ENCODE measurements at regions not wholly inside any gene's neighbourhood (a gene's known extent, or its start where the extent isn't known, plus 50 kb on each side); places are given as distances from the start of the nearest gene placed in this dataset.

DNA sequence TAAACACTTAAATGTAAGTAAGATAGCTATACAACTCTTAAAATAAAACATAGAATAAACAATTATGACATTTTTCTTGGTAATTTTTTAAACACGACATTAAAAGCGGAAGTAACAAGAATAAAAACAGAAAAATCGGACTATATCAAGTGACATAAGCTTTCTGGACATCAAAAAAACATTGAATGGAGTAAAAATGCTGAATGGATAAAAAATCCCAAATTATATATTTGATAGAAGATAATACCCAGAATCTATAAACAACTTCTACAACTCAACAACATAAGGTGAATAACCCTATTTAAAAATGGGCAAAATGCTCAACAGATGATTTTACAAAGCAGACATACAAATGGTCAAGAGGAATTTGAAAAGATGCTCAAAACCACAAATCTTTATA is 1866.5 kb downstream of the TP53TG3F start:
- Histone ChIP-seq H3K9ac (ENCODE audit: low read length) (no peak overlapping the region), H3K4me1 (ENCODE audit: control insufficient read depth, insufficient read depth, low read length) (no peaks in the 10 kb centered on the region), H3K27me3 (ENCODE audit: control insufficient read depth, insufficient read depth, low read length) (no peaks in the 10 kb centered on the region), H3K4me3 (ENCODE audit: low read length) (no peak overlapping the region), H3K36me3 (ENCODE audit: control insufficient read depth, insufficient read depth, low read length) (no peaks in the 10 kb centered on the region), H3K27ac (ENCODE audit: low read depth, low read length) (no peak overlapping the region)

GRCh38 chr16:35339337-35339736 is 1879.9 kb downstream of the TP53TG3F start:
- H3K27me3 ChIP-seq (ENCODE audit: control insufficient read depth, insufficient read depth, low read length) = no peaks in the 10 kb centered on the region
- H3K4me1 ChIP-seq (ENCODE audit: control insufficient read depth, insufficient read depth, low read length) = no peaks in the 10 kb centered on the region
- H3K9ac ChIP-seq (ENCODE audit: low read length) = no peak overlapping the region
- H3K4me3 ChIP-seq (ENCODE audit: low read length) = no peak overlapping the region
- no peak overlapping the region for H3K27ac ChIP-seq (ENCODE audit: low read depth, low read length)
- H3K36me3 ChIP-seq (ENCODE audit: control insufficient read depth, insufficient read depth, low read length) = no peaks in the 10 kb centered on the region

DNA sequence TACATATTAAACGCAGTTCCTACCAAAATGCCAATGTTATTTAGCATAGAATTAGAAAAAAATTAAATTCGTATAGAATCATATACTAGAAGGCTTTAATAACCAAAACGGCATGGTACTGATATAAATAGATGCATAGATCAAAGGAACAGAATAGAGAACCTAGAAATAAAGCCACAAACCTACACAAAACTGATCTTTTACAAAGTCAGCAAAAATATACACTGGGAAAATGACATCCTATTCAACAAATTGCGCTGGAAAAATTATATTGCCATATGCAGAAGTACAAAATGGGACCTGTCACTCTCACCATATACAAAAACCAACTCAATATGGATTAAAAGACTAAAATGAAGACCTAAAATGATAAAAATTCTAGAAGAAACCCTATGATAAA is 1882.6 kb downstream of the TP53TG3F start:
- no peak overlapping the region for H3K9ac ChIP-seq (ENCODE audit: low read length)
- no peaks in the 10 kb centered on the region for H3K4me1 ChIP-seq (ENCODE audit: control insufficient read depth, insufficient read depth, low read length)
- no peaks in the 10 kb centered on the region for H3K36me3 ChIP-seq (ENCODE audit: control insufficient read depth, insufficient read depth, low read length)
- no peaks in the 10 kb centered on the region for H3K27me3 ChIP-seq (ENCODE audit: control insufficient read depth, insufficient read depth, low read length)
- H3K27ac ChIP-seq (ENCODE audit: low read depth, low read length) = no peak overlapping the region
- no peak overlapping the region for H3K4me3 ChIP-seq (ENCODE audit: low read length)

DNA sequence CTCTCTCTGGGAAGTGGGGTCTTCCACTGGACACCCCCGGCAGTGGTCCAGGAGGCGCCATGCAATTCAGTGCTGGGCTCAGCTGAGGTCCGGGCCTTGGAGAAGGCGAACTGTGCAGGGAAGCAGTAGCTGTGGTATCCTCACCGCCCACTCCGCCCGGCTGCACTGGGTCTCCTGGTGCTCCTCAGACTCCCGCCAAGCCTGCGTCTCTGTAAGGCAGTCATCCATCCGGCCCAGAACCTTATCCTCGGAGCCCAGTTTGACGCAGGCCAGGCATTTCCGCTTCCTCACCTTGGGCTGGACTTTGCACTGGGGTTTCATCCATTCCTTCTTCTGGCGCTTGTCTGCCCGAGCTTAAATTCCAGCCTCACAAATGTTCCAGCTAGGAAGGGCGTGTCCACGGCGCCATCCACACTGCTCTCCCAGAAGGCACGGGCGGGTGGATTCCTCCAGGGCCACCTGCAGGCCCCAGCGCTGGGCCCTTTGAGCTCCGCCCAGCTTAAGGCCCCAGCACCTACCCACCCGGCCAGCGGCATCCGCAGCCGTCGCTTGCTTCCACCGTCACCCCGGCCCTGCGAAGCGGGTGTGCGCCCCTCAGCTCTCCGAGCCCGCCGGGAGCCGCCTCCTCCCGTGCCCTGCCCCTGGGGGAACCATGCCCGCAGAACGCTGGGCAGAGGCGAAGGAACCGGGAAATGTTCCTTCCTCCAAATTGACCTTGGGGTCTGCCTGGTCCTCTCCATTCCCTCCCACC is 1884.8 kb downstream of the TP53TG3F start:
- Histone ChIP-seq H3K9ac (ENCODE audit: low read length) (no peak overlapping the region), H3K4me1 (ENCODE audit: control insufficient read depth, insufficient read depth, low read length) (no peaks in the 10 kb centered on the region), H3K27ac (ENCODE audit: low read depth, low read length) (no peak overlapping the region), H3K27me3 (ENCODE audit: control insufficient read depth, insufficient read depth, low read length) (no peaks in the 10 kb centered on the region), H3K36me3 (ENCODE audit: control insufficient read depth, insufficient read depth, low read length) (no peaks in the 10 kb centered on the region), H3K4me3 (ENCODE audit: low read length) (no peak overlapping the region)

GRCh38 chr16:35352431-35352830 is 1893.0 kb downstream of the TP53TG3F start:
- H3K4me1 ChIP-seq (ENCODE audit: control insufficient read depth, insufficient read depth, low read length) = no peaks in the 10 kb centered on the region

DNA sequence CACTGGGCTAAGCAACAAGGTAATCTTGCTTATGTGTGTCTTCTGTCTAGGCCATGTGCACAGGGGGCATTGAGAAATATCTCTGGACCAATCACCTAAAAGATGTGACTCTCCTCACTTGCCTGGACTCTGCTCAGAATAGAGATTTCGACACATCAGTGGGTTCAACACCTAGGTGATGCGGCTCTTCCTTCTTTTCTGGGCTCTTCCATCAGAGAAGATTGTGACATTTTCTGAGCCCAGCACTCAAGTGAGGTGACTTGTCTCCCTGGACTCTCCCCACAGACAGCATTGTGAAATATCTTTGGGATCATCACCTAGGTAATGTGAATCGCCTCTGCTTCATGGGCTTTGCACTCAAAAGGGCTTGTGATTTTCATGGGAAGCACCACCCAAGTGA is 1904.1 kb downstream of the TP53TG3F start:
- H3K4me3 ChIP-seq (ENCODE audit: low read length) = no peak overlapping the region
- H3K27me3 ChIP-seq (ENCODE audit: control insufficient read depth, insufficient read depth, low read length) = no peaks in the 10 kb centered on the region
- no peak overlapping the region for H3K27ac ChIP-seq (ENCODE audit: low read depth, low read length)

More at GRCh38 chr16:35352431-35352830, 1893.0 kb downstream of the TP53TG3F start:
- Histone ChIP-seq H3K36me3 (ENCODE audit: control insufficient read depth, insufficient read depth, low read length) (no peaks in the 10 kb centered on the region), H3K27ac (ENCODE audit: low read depth, low read length) (no peak overlapping the region), H3K27me3 (ENCODE audit: control insufficient read depth, insufficient read depth, low read length) (no peaks in the 10 kb centered on the region), H3K9ac (ENCODE audit: low read length) (no peak overlapping the region), H3K4me3 (ENCODE audit: low read length) (no peak overlapping the region)

GRCh38 chr16:35364263-35364662 is 1904.9 kb downstream of the TP53TG3F start:
- no peaks in the 10 kb centered on the region for H3K4me1 ChIP-seq (ENCODE audit: control insufficient read depth, insufficient read depth, low read length)

More for the DNA sequence above, 1904.1 kb downstream of the TP53TG3F start:
- Histone ChIP-seq H3K36me3 (ENCODE audit: control insufficient read depth, insufficient read depth, low read length) (no peaks in the 10 kb centered on the region), H3K4me1 (ENCODE audit: control insufficient read depth, insufficient read depth, low read length) (no peaks in the 10 kb centered on the region), H3K9ac (ENCODE audit: low read length) (no peak overlapping the region)

DNA sequence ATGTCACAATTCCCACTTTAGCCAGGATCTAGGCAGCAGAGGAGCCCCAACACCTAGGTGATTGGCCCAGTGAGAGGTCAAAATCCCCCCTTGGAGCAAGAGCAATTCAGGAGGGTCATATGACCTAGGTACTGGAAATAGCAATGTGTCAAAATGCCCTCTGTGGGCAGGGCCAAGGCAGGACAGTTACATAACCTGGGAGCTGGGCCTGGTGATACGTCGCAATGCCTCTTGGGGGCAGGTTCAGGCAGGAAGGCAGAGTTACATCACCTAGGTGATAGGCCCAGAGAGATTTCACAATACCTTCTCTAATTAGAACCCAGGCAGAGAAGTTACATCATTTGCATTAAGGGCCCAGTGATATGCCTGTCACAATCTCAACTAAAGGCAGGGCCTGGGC is 1906.3 kb downstream of the TP53TG3F start:
- Histone ChIP-seq H3K4me3 (ENCODE audit: low read length) (no peak overlapping the region), H3K36me3 (ENCODE audit: control insufficient read depth, insufficient read depth, low read length) (no peaks in the 10 kb centered on the region), H3K27me3 (ENCODE audit: control insufficient read depth, insufficient read depth, low read length) (no peaks in the 10 kb centered on the region), H3K9ac (ENCODE audit: low read length) (no peak overlapping the region), H3K27ac (ENCODE audit: low read depth, low read length) (no peak overlapping the region), H3K4me1 (ENCODE audit: control insufficient read depth, insufficient read depth, low read length) (no peaks in the 10 kb centered on the region)

More at GRCh38 chr16:35364263-35364662, 1904.9 kb downstream of the TP53TG3F start:
- Histone ChIP-seq H3K27me3 (ENCODE audit: control insufficient read depth, insufficient read depth, low read length) (no peaks in the 10 kb centered on the region), H3K9ac (ENCODE audit: low read length) (no peak overlapping the region), H3K4me3 (ENCODE audit: low read length) (no peak overlapping the region), H3K27ac (ENCODE audit: low read depth, low read length) (no peak overlapping the region), H3K36me3 (ENCODE audit: control insufficient read depth, insufficient read depth, low read length) (no peaks in the 10 kb centered on the region)

GRCh38 chr16:35370617-35371016 is 1911.2 kb downstream of the TP53TG3F start:
- H3K4me3 ChIP-seq (ENCODE audit: low read length) = no peak overlapping the region
- no peaks in the 10 kb centered on the region for H3K36me3 ChIP-seq (ENCODE audit: control insufficient read depth, insufficient read depth, low read length)
- H3K27ac ChIP-seq (ENCODE audit: low read depth, low read length) = no peak overlapping the region
- H3K4me1 ChIP-seq (ENCODE audit: control insufficient read depth, insufficient read depth, low read length) = no peaks in the 10 kb centered on the region
- H3K27me3 ChIP-seq (ENCODE audit: control insufficient read depth, insufficient read depth, low read length) = no peaks in the 10 kb centered on the region
- no peak overlapping the region for H3K9ac ChIP-seq (ENCODE audit: low read length)

DNA sequence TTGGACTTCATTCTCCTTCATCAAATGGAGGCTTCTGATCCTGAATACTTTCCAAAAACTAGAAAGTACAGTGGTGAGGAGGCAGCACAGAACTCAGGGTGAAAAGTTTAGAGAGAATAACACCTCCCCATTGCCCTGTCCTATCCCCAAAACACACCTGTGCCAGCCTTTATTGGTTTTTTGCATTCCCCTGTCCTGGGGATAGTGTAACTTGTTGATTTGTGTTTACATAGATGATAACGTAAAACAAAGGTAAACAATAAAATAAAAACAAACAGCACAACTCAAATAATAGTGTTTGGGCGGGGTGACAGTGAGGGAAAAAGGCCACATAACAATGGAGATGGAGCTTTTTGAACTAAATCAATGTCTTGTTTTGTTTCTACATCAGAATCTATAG is 1917.7 kb downstream of the TP53TG3F start:
- H3K36me3 ChIP-seq (ENCODE audit: control insufficient read depth, insufficient read depth, low read length) = no peaks in the 10 kb centered on the region
- H3K9ac ChIP-seq (ENCODE audit: low read length) = no peak overlapping the region
- no peak overlapping the region for H3K4me3 ChIP-seq (ENCODE audit: low read length)
- H3K4me1 ChIP-seq (ENCODE audit: control insufficient read depth, insufficient read depth, low read length) = no peaks in the 10 kb centered on the region
- no peak overlapping the region for H3K27ac ChIP-seq (ENCODE audit: low read depth, low read length)
- no peaks in the 10 kb centered on the region for H3K27me3 ChIP-seq (ENCODE audit: control insufficient read depth, insufficient read depth, low read length)

- Histone ChIP-seq H3K4me1 (ENCODE audit: control insufficient read depth, insufficient read depth, low read length) (no peaks in the 10 kb centered on the region), H3K27ac (ENCODE audit: low read depth, low read length) (no peak overlapping the region), H3K27me3 (ENCODE audit: control insufficient read depth, insufficient read depth, low read length) (no peaks in the 10 kb centered on the region), H3K36me3 (ENCODE audit: control insufficient read depth, insufficient read depth, low read length) (no peaks in the 10 kb centered on the region), H3K4me3 (ENCODE audit: low read length) (no peak overlapping the region), H3K9ac (ENCODE audit: low read length) (no peak overlapping the region)
Observed at GRCh38 chr16:35386619-35387018, 1927.2 kb downstream of the TP53TG3F start.

- no peaks in the 10 kb centered on the region for H3K4me1 ChIP-seq (ENCODE audit: control insufficient read depth, insufficient read depth, low read length)
- no peak overlapping the region for H3K9ac ChIP-seq (ENCODE audit: low read length)
- no peak overlapping the region for H3K27ac ChIP-seq (ENCODE audit: low read depth, low read length)
- no peak overlapping the region for H3K4me3 ChIP-seq (ENCODE audit: low read length)
- H3K36me3 ChIP-seq (ENCODE audit: control insufficient read depth, insufficient read depth, low read length) = no peaks in the 10 kb centered on the region
- H3K27me3 ChIP-seq (ENCODE audit: control insufficient read depth, insufficient read depth, low read length) = no peaks in the 10 kb centered on the region
Observed at GRCh38 chr16:35391328-35391727, 1931.9 kb downstream of the TP53TG3F start.

- Histone ChIP-seq H3K36me3 (ENCODE audit: control insufficient read depth, insufficient read depth, low read length) (no peaks in the 10 kb centered on the region), H3K4me1 (ENCODE audit: control insufficient read depth, insufficient read depth, low read length) (no peaks in the 10 kb centered on the region), H3K4me3 (ENCODE audit: low read length) (no peak overlapping the region), H3K9ac (ENCODE audit: low read length) (no peak overlapping the region), H3K27me3 (ENCODE audit: control insufficient read depth, insufficient read depth, low read length) (no peaks in the 10 kb centered on the region), H3K27ac (ENCODE audit: low read depth, low read length) (no peak overlapping the region)
Observed at GRCh38 chr16:35398180-35398579, 1938.8 kb downstream of the TP53TG3F start.

Data from rectal smooth muscle tissue (tissue), 1 donor.